Type B pancreatic cell (in vitro differentiated cells): ENCODE measurements at regions not wholly inside any gene's neighbourhood (a gene's known extent, or its start where the extent isn't known, plus 50 kb on each side); places are given as distances from the start of the nearest gene placed in this dataset.
"Not testable (repeated sequence)": the region's sequence is repeated elsewhere in the genome, so short reads cannot be mapped to it uniquely, and the experiment has no call there.

ENCODE experiments used
- DNase-seq: peaks from one replicate; pipeline ENCODE4 v3.0.0; 2021; ENCODE audit warnings: mixed read lengths; ENCODE audit not compliant: unreplicated experiment; ENCODE audit errors: extremely low spot score
- H3K27ac Mint-ChIP-seq: 2 replicates; pipeline ENCODE4 v1.8.0; 2021; ENCODE audit warnings: mild to moderate bottlenecking, mixed read lengths
- H3K27me3 Mint-ChIP-seq: 2 replicates; pipeline ENCODE4 v1.8.0; 2021; ENCODE audit warnings: mixed read lengths
- H3K36me3 Mint-ChIP-seq: 2 replicates; pipeline ENCODE4 v1.8.0; 2021; ENCODE audit warnings: mixed read lengths
- H3K4me1 Mint-ChIP-seq: one replicate; pipeline ENCODE4 v1.8.0; 2021; ENCODE audit warnings: mixed read lengths; ENCODE audit not compliant: unreplicated experiment
- H3K4me3 Mint-ChIP-seq: 2 replicates; pipeline ENCODE4 v1.8.0; 2021; ENCODE audit warnings: mild to moderate bottlenecking, mixed read lengths
- H3K9me3 Mint-ChIP-seq: 2 replicates; pipeline ENCODE4 v1.8.0; 2021; ENCODE audit warnings: mixed read lengths
- TF ChIP-seq, protein P1 (sequence below): fragments of 200-600 bp; sonication (generic); conservative IDR thresholded peaks from 2 replicates; pipeline ENCODE4 v1.5.0; 2021; ENCODE audit warnings: antibody characterized with exemption, mild to moderate bottlenecking

DNA sequence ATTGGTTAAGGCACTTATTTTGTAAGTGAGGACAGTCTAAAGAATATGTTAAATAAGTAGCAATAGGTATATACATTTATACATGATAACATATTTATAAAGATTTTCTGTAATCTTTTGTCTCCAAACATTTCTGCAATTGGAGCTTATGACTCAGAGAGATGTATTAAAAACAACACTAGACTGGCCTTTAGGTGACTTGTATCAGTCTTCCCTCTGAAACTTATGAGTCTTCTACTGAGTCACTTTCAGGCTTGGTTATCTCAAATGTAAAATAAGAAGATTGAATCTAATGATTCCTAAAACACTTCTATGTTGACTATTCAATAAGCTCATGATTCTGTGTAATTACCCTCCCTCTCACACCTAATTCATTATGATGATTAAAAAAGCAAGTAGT lies 672.6 kb upstream of the NEGR1 start:
- TF ChIP-seq, protein P1, sequence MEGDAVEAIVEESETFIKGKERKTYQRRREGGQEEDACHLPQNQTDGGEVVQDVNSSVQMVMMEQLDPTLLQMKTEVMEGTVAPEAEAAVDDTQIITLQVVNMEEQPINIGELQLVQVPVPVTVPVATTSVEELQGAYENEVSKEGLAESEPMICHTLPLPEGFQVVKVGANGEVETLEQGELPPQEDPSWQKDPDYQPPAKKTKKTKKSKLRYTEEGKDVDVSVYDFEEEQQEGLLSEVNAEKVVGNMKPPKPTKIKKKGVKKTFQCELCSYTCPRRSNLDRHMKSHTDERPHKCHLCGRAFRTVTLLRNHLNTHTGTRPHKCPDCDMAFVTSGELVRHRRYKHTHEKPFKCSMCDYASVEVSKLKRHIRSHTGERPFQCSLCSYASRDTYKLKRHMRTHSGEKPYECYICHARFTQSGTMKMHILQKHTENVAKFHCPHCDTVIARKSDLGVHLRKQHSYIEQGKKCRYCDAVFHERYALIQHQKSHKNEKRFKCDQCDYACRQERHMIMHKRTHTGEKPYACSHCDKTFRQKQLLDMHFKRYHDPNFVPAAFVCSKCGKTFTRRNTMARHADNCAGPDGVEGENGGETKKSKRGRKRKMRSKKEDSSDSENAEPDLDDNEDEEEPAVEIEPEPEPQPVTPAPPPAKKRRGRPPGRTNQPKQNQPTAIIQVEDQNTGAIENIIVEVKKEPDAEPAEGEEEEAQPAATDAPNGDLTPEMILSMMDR: no peak
- H3K27me3 Mint-ChIP-seq: no peaks in the 10 kb centered on the region

DNA sequence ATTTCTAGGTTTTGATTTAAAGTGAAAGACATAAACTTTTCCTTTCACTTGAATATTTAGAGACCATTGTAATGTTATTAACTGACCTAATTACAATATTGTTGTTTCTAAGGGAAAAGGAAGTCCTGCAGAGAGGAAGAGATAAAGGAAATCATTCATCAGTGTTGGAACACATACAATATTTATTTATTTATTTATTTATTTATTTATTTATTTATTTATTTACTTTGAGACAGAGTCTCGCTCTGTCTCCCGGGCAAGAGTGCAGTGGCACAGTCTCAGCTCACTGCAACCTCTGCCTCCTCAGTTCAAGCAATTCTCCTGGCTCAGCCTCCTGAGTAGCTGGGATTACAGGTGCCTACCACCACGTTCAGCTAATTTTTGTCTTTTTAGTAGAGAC lies 668.6 kb upstream of the NEGR1 start:
- H3K4me3 Mint-ChIP-seq, H3K36me3 Mint-ChIP-seq, H3K9me3 Mint-ChIP-seq, DNase-seq, H3K27me3 Mint-ChIP-seq, H3K27ac Mint-ChIP-seq: not testable (repeated sequence)
- peaks cover 10% of the 10 kb centered on the region for H3K4me1 Mint-ChIP-seq

More for the DNA sequence above, 672.6 kb upstream of the NEGR1 start:
- Mint-ChIP-seq H3K4me1 (no peaks in the 10 kb centered on the region), H3K9me3 (no peaks in the 10 kb centered on the region), H3K4me3 (no peak overlapping the region), H3K36me3 (no peaks in the 10 kb centered on the region), H3K27ac (no peak overlapping the region)
- no peak for DNase-seq

DNA sequence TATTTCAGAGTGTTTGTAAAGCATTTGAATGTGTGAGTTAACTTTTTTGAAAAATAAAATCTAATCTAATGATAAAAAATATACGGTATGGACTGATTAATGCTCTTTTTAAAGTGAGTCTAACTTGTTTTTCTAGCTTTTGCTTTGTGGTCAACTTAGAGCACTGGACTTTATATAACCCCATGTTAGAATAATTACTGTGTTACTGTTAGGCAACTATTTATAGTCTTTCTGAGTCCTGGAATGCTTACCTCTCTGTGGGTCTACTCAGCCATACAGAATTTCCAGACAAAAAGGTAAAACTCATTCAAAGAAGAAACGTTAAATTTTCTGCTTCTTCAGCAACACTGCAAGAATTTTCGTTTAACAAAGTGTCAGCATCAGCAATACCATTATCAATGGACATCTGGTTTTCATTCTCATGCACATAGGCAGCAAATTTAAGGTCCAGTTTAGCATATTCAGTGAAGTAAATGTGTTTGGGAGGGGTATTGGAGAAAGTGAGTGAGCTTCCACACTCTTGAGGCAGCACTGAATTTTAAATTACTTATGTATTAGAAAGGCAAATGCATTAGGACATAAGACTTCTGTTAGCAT lies 664.7 kb upstream of the NEGR1 start:
- DNase-seq: no peak
- TF ChIP-seq, protein P1: no peak
- no peak overlapping the region for H3K27ac Mint-ChIP-seq
- no peaks in the 10 kb centered on the region for H3K36me3 Mint-ChIP-seq
- peak overlapping the region; percentile 46 for H3K4me3 Mint-ChIP-seq
- H3K9me3 Mint-ChIP-seq: no peaks in the 10 kb centered on the region
- H3K4me1 Mint-ChIP-seq: peaks cover 13% of the 10 kb centered on the region
- no peaks in the 10 kb centered on the region for H3K27me3 Mint-ChIP-seq

DNA sequence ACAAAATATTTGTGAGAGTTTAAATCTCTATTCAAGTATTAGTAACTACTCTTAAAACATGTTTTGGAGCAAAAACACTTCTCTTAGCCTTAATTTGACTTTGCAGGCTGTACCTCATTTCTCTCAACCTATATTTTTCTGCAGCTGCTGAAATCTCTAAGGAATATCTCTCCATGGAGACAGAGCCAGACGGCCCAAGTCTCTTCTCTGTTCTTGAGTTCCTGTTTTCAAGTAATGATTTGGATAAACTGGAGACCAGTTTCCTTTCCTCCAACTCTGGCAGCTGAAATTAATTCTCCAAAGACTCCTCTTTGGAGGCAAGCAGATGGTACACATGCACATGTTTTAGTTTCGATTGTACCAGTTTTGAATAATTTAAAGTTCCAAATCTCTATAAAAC lies 659.7 kb upstream of the NEGR1 start:
- Mint-ChIP-seq H3K9me3 (no peaks in the 10 kb centered on the region), H3K27ac (no peak overlapping the region), H3K4me3 (no peak overlapping the region), H3K36me3 (no peaks in the 10 kb centered on the region), H3K27me3 (no peaks in the 10 kb centered on the region), H3K4me1 (peaks cover 12% of the 10 kb centered on the region)
- DNase-seq: no peak
- TF ChIP-seq, protein P1: no peak

DNA sequence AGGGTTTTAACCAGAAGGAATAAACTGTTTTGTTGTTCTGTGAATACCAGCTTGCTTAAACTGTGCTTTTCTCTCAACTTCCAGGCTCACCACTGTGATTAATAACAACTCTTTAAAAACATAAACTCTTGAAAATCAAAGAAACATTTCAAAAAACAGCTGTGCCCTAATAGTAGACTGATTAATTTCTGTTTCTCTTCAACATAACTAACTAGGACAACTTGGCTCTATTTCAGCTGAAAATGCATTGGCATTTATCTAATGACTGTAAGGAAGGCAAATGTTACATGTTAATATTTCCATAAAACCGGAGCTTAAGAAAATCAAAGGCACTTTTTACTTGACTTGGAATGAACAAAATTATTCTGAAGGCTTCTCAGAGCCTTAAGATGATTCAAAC lies 656.1 kb upstream of the NEGR1 start:
- H3K9me3 Mint-ChIP-seq: no peaks in the 10 kb centered on the region
- H3K4me3 Mint-ChIP-seq: no peak overlapping the region
- H3K36me3 Mint-ChIP-seq: no peaks in the 10 kb centered on the region
- H3K27me3 Mint-ChIP-seq: no peaks in the 10 kb centered on the region
- DNase-seq: no peak
- no peak overlapping the region for H3K27ac Mint-ChIP-seq
- TF ChIP-seq, protein P1: no peak
- peaks cover 6% of the 10 kb centered on the region for H3K4me1 Mint-ChIP-seq

DNA sequence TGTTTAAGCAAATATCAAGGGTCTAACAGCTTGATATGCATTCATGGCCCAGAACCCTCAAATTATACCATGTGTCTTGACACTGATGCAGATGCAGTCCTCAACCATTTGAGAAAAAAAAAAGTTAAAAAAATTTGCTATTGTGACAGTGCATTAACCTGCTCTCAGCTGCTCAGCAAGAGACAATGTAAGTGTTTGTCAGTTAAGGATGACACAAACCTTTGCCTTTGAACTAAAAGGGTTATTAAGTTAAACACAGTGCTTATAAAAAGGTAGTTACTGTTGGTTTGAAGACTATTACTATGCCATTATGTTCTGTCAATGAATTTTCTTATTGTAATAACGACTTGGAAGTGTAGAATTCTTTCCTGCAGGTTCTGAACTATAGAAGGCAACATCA lies 655.6 kb upstream of the NEGR1 start:
- DNase-seq: no peak
- no peak overlapping the region for H3K4me3 Mint-ChIP-seq
- H3K9me3 Mint-ChIP-seq: no peaks in the 10 kb centered on the region
- TF ChIP-seq, protein P1: no peak
- H3K27ac Mint-ChIP-seq: no peak overlapping the region
- H3K4me1 Mint-ChIP-seq: peaks cover 6% of the 10 kb centered on the region
- no peaks in the 10 kb centered on the region for H3K36me3 Mint-ChIP-seq
- H3K27me3 Mint-ChIP-seq: no peaks in the 10 kb centered on the region
